ENCODE measurements at regions not wholly inside any gene's neighbourhood (a gene's known extent, or its start where the extent isn't known, plus 50 kb on each side); places are given as distances from the start of the nearest gene placed in this dataset.
A peak's percentile ranks its signal among the peaks of the same experiment; 100 is the strongest.

DNA sequence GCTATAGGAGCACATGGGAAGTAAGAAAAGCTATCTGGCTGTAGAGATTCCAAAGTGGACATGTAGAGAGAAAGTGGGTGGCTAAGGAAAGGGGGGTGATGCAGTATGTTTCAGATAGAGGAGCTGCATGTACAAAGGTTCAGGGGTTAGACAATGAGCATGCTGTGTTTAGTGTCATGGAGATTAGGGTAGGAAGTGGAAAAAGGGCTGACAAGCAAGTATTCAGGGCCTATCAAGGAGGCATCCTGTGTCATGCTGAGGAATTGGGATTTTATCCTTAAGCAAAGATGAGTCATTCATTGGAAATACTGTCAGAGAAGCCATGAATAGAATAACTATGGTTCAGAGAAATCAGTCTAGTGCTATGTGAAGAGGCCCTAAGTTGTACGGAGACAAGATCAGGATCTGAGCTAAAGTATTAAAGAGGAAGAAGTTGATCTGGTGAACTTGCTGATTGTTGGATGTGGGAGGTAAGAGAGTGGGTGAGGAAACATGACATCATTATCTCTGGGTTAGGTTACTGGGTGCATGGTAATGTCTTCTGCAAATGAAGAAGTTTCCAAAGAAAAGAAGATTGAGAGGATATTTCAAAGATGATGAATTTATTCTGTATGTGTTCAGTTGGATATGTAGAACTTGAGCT, 176.7 kb upstream of the GOLIM4 start:
- no peak for FAIRE-seq
- POLR2A ChIA-PET, result no interaction called here

GRCh38 chr3:168271932-168272331, 176.2 kb upstream of the GOLIM4 start:
- no peak overlapping the region for H3K4me3 ChIP-seq (replicated peaks in 1 of 3; ENCODE audit: insufficient read depth in 1 of 3, low read depth in 2 of 3, low read length in 3 of 3)
- in situ Hi-C loops (cut with HindIII; ENCODE audit: extremely low pct_ligation_motif_present, low pct_unique_long_range_greater_than_20kb), result no loop called here
- no peak overlapping the region for H2AFZ ChIP-seq (ENCODE audit: low read length)
- H3K36me3 ChIP-seq (replicated peaks in 1 of 2; ENCODE audit: control insufficient read depth in 1 of 2, insufficient read depth in 2 of 2, low read length in 2 of 2), result no peaks in the 10 kb centered on the region
- no peaks in the 10 kb centered on the region for H3K79me2 ChIP-seq (ENCODE audit: insufficient read depth, low read length)
- no peak for FAIRE-seq
- no peaks in the 10 kb centered on the region; a peak in 1 of 5 replicates for H3K27me3 ChIP-seq (ENCODE audit: control insufficient read depth in 1 of 2, insufficient read depth in 2 of 2, low read length in 2 of 2)
- H3K27ac ChIP-seq (ENCODE audit: extremely low read length, insufficient read depth, low read length), result no peak overlapping the region
- intact Hi-C loops (cut with micrococcal nuclease; ENCODE audit: unreplicated experiment), result no loop called here
- no peak for DNase-seq (ENCODE audit: low spot score)
- CTCF ChIA-PET (ENCODE audit: low intra/inter-chr PET ratio, low total read pairs), result no interaction called here
- no peaks in the 10 kb centered on the region for H4K20me1 ChIP-seq (ENCODE audit: insufficient read depth, low read length)
- no TSS peak for BruUV-seq (replicated peaks)
- ATAC-seq, result no peak
- H3K4me2 ChIP-seq (ENCODE audit: low read depth, low read length), result no peak overlapping the region
- no peak overlapping the region for H3K9ac ChIP-seq (ENCODE audit: insufficient read depth, low read depth, low read length)
- H3K9me3 ChIP-seq (ENCODE audit: low read length), result no peaks in the 10 kb centered on the region
- POLR2A ChIA-PET, result no interaction called here
- 24% methylated on average over 2 of the region's 2 CpGs for whole genome bisulfite sequencing (ENCODE audit: low lambda C conversion rate)
- H3K4me1 ChIP-seq (ENCODE audit: insufficient read depth, low read length), result no peaks in the 10 kb centered on the region
- TF ChIP-seq ZNF563 (CRISPR knock-in tag; IDR thresholded peaks at IDR 0.05), result no peak
- no peak for TF ChIP-seq ZNF235 (CRISPR knock-in tag; IDR thresholded peaks at IDR 0.05; ENCODE audit: borderline replicate concordance)
- no peak for TF ChIP-seq ELF3 (CRISPR knock-in tag; IDR thresholded peaks at IDR 0.05)
- TF ChIP-seq POLR2A (IDR thresholded peaks at IDR 0.05; ENCODE audit: insufficient read depth in 1 of 2, low read depth in 2 of 2, low read length in 2 of 2), result no peak
- TF ChIP-seq ZHX2 (IDR thresholded peaks at IDR 0.05; ENCODE audit: low read depth), result no peak
- TF ChIP-seq ZHX2 (CRISPR knock-in tag; IDR thresholded peaks at IDR 0.05; ENCODE audit: borderline replicate concordance), result no peak

More for the DNA sequence above, 176.7 kb upstream of the GOLIM4 start:
- Histone ChIP-seq H3K9me3 (ENCODE audit: low read length) (no peaks in the 10 kb centered on the region), H3K36me3 (replicated peaks in 1 of 2; ENCODE audit: control insufficient read depth in 1 of 2, insufficient read depth in 2 of 2, low read length in 2 of 2) (no peaks in the 10 kb centered on the region), H3K9ac (ENCODE audit: insufficient read depth, low read depth, low read length) (no peak overlapping the region), H3K27ac (ENCODE audit: extremely low read length, insufficient read depth, low read length) (no peak overlapping the region), H3K79me2 (ENCODE audit: insufficient read depth, low read length) (no peaks in the 10 kb centered on the region), H2AFZ (ENCODE audit: low read length) (no peak overlapping the region), H4K20me1 (ENCODE audit: insufficient read depth, low read length) (no peaks in the 10 kb centered on the region), H3K4me1 (ENCODE audit: insufficient read depth, low read length) (no peaks in the 10 kb centered on the region), H3K4me2 (ENCODE audit: low read depth, low read length) (no peak overlapping the region), H3K4me3 (replicated peaks in 1 of 3; ENCODE audit: insufficient read depth in 1 of 3, low read depth in 2 of 3, low read length in 3 of 3) (no peak overlapping the region), H3K27me3 (ENCODE audit: control insufficient read depth in 1 of 2, insufficient read depth in 2 of 2, low read length in 2 of 2) (no peaks in the 10 kb centered on the region; a peak in 1 of 5 replicates)
- in situ Hi-C loops (cut with HindIII; ENCODE audit: extremely low pct_ligation_motif_present, low pct_unique_long_range_greater_than_20kb), result no loop called here
- CTCF ChIA-PET (ENCODE audit: low intra/inter-chr PET ratio, low total read pairs), result no interaction called here
- intact Hi-C loops (cut with micrococcal nuclease; ENCODE audit: unreplicated experiment), result no loop called here
- WGBS (ENCODE audit: low lambda C conversion rate), result 48% methylated on average over 1 of the region's 1 CpG
- DNase-seq (ENCODE audit: low spot score) (no peak), ATAC-seq (no peak)
- no TSS peak for BruUV-seq (replicated peaks)
- TF ChIP-seq, protein P1, sequence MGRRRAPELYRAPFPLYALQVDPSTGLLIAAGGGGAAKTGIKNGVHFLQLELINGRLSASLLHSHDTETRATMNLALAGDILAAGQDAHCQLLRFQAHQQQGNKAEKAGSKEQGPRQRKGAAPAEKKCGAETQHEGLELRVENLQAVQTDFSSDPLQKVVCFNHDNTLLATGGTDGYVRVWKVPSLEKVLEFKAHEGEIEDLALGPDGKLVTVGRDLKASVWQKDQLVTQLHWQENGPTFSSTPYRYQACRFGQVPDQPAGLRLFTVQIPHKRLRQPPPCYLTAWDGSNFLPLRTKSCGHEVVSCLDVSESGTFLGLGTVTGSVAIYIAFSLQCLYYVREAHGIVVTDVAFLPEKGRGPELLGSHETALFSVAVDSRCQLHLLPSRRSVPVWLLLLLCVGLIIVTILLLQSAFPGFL (CRISPR knock-in tag; IDR thresholded peaks at IDR 0.05), result no peak
- TF ChIP-seq ATF7 (IDR thresholded peaks at IDR 0.05), result peak; percentile 80
- no peak for TF ChIP-seq ATF7 (CRISPR knock-in tag; IDR thresholded peaks at IDR 0.05)
